Mammary epithelial cell (primary cell): ENCODE measurements at regions not wholly inside any gene's neighbourhood (a gene's known extent, or its start where the extent isn't known, plus 50 kb on each side); places are given as distances from the start of the nearest gene placed in this dataset.

ENCODE experiments used
- CTCF ChIP-seq, 2 donors: IDR thresholded peaks in 1 of 2; conservative IDR thresholded peaks in 1 of 2; 2 replicates each; pipeline ENCODE4 v1.5.1; 2011 to 2012; ENCODE audit warnings: inconsistent platforms in 2 of 2, low read length in 2 of 2, mild to moderate bottlenecking in 2 of 2, control low read depth in 1 of 2, low read depth in 1 of 2; ENCODE audit not compliant: insufficient read depth in 1 of 2; ENCODE audit errors: extremely low read depth in 1 of 2
- EZH2 ChIP-seq: IDR thresholded peaks from 2 replicates; pipeline ENCODE4 v1.6.1; 2012; ENCODE audit warnings: low read length, inconsistent platforms, borderline replicate concordance

- TF ChIP-seq CTCF (conservative IDR thresholded peaks at IDR 0.05 in 1 of 2, IDR thresholded peaks at IDR 0.05 in 1 of 2; ENCODE audit: extremely low read depth in 1 of 2, insufficient read depth in 1 of 2, low read depth in 1 of 2, low read length in 2 of 2), result no peak
- TF ChIP-seq EZH2, result no peak
Measured at GRCh38 chr2:33766175-33766574, 167.1 kb upstream of the FAM98A start.
